H1 (cell line): ENCODE measurements at regions not wholly inside any gene's neighbourhood (a gene's known extent, or its start where the extent isn't known, plus 50 kb on each side); places are given as distances from the start of the nearest gene placed in this dataset.

ENCODE experiments used
- CTCF ChIA-PET: fragments of 300-600 bp; sonication (Branson Sonifier 250); formaldehyde crosslinking; loops from one replicate; lab custom pipeline; 2021; ENCODE audit not compliant: partially characterized antibody; lab: Charles Lee
- POLR2A ChIA-PET: fragments of 300-600 bp; sonication (Branson Sonifier 250); formaldehyde crosslinking; loops from one replicate; lab custom pipeline; 2021; ENCODE audit warnings: inconsistent platforms; ENCODE audit not compliant: partially characterized antibody; lab: Charles Lee
- DNase-seq, 2 experiments: peaks; one replicate each; pipeline versions ENCODE4 v3.0.0 to v3.0.0-alpha.2; 2010 to 2022; ENCODE audit warnings: low spot score in 2 of 2, low read depth in 1 of 2, mixed read lengths in 1 of 2
- FAIRE-seq: peaks from 2 replicates; lab custom pipeline; 2011; peaks lifted over from hg19 to GRCh38; lab: Jason Lieb, UNC
- H2AFZ ChIP-seq: 2 replicates; pipeline ENCODE4 v1.8.1; 2012; ENCODE audit warnings: low read length, inconsistent platforms
- H2AK5ac ChIP-seq: 2 replicates; pipeline ENCODE4 v1.6.1; 2013; ENCODE audit warnings: low read depth, low read length
- H2BK120ac ChIP-seq: replicated peaks from 2 replicates; pipeline ENCODE3; 2013; ENCODE audit warnings: low read depth, low read length, inconsistent platforms
- H2BK12ac ChIP-seq: 2 replicates; pipeline ENCODE4 v1.6.1; 2013; ENCODE audit warnings: low read depth, low read length
- H2BK15ac ChIP-seq: 2 replicates; pipeline ENCODE4 v1.6.1; 2013; ENCODE audit warnings: low read length
- H2BK20ac ChIP-seq: 2 replicates; pipeline ENCODE4 v1.6.1; 2013; ENCODE audit warnings: low read length
- H2BK5ac ChIP-seq: 2 replicates; pipeline ENCODE4 v1.6.1; 2013; ENCODE audit warnings: low read depth, low read length
- H3K14ac ChIP-seq: 2 replicates; pipeline ENCODE4 v1.6.1; 2013; ENCODE audit warnings: inconsistent platforms; ENCODE audit not compliant: insufficient read length
- H3K18ac ChIP-seq: 2 replicates; pipeline ENCODE4 v1.6.1; 2013; ENCODE audit warnings: low read length; ENCODE audit errors: extremely low read depth
- H3K23ac ChIP-seq: 2 replicates; pipeline ENCODE4 v1.6.1; 2013; ENCODE audit warnings: inconsistent platforms; ENCODE audit not compliant: insufficient read length
- H3K23me2 ChIP-seq: 2 replicates; pipeline ENCODE4 v1.6.1; 2013; ENCODE audit warnings: low read depth, low read length
- H3K27ac ChIP-seq: 2 replicates; pipeline ENCODE4 v1.6.1; 2011; ENCODE audit warnings: low read depth, low read length, inconsistent platforms
- H3K27me3 ChIP-seq, 4 experiments: replicated peaks in 1 of 4; 1 replicate in 1 of 4; 2 replicates in 3 of 4; pipeline versions ENCODE4 v1.6.1 to v1.8.1; 2011 to 2013; ENCODE audit warnings: low read length in 3 of 4, mild to moderate bottlenecking in 3 of 4, inconsistent platforms in 2 of 4, mixed read lengths in 2 of 4, moderate library complexity in 1 of 4; ENCODE audit not compliant: control insufficient read depth in 3 of 4, insufficient read depth in 3 of 4; ENCODE audit errors: extremely low read depth in 1 of 4
- H3K36me3 ChIP-seq, 4 experiments: 2 replicates each; pipeline versions ENCODE4 v1.6.1 to v1.8.1; 2011 to 2013; ENCODE audit warnings: mild to moderate bottlenecking in 4 of 4, low read length in 3 of 4, moderate library complexity in 2 of 4, control low read depth in 1 of 4, inconsistent platforms in 1 of 4; ENCODE audit not compliant: insufficient read depth in 4 of 4, control insufficient read depth in 2 of 4
- H3K4ac ChIP-seq: replicated peaks from 2 replicates; pipeline ENCODE3; 2013; ENCODE audit warnings: low read length, low read depth, mixed read lengths, inconsistent platforms; ENCODE audit not compliant: insufficient read length
- H3K4me1 ChIP-seq, 4 experiments: replicated peaks in 1 of 4; 1 replicate in 1 of 4; 2 replicates in 3 of 4; pipeline versions ENCODE4 v1.6.1 to v1.8.1; 2011 to 2013; ENCODE audit warnings: low read length in 3 of 4, inconsistent platforms in 2 of 4, mixed read lengths in 1 of 4; ENCODE audit not compliant: insufficient read depth in 4 of 4, control insufficient read depth in 3 of 4
- H3K4me2 ChIP-seq, 2 experiments: 2 replicates each; pipeline versions ENCODE4 v1.6.1 to v1.8.1; 2011 to 2013; ENCODE audit warnings: low read depth in 2 of 2, low read length in 2 of 2, control low read depth in 1 of 2, inconsistent platforms in 1 of 2, mild to moderate bottlenecking in 1 of 2; ENCODE audit not compliant: insufficient read depth in 1 of 2
- H3K4me3 ChIP-seq, 4 experiments: fragments of 200-600, 300-600 bp in 1 of 4; sonication (generic), shearing (Covaris generic), sonication (Bioruptor Twin) in 1 of 4; 2 replicates each; pipeline versions ENCODE4 v1.5.1 to v1.8.1; 2011 to 2016; ENCODE audit warnings: low read length in 4 of 4, low read depth in 3 of 4, control low read depth in 2 of 4, inconsistent platforms in 2 of 4, mild to moderate bottlenecking in 2 of 4, mixed read lengths in 1 of 4, moderate library complexity in 1 of 4; ENCODE audit not compliant: insufficient read depth in 2 of 4; ENCODE audit errors: extremely low read depth in 1 of 4
- H3K56ac ChIP-seq: replicated peaks from 2 replicates; pipeline ENCODE3; 2013; ENCODE audit warnings: low read depth, mild to moderate bottlenecking, mixed read lengths, low read length, inconsistent platforms; ENCODE audit not compliant: insufficient read length
- H3K79me1 ChIP-seq: 2 replicates; pipeline ENCODE4 v1.6.1; 2013; ENCODE audit warnings: low read depth, low read length, control low read depth
- H3K79me2 ChIP-seq, 2 experiments: 2 replicates each; pipeline versions ENCODE4 v1.6.1 to v1.8.1; 2012 to 2013; ENCODE audit warnings: low read length in 2 of 2, mild to moderate bottlenecking in 2 of 2, inconsistent platforms in 1 of 2; ENCODE audit not compliant: insufficient read depth in 2 of 2, control insufficient read depth in 1 of 2
- H3K9ac ChIP-seq, 4 experiments: replicated peaks in 1 of 4; 1 replicate in 1 of 4; 2 replicates in 3 of 4; pipeline versions ENCODE4 v1.6.1 to v1.8.1; 2011 to 2013; ENCODE audit warnings: low read depth in 3 of 4, low read length in 3 of 4, control low read depth in 2 of 4, mild to moderate bottlenecking in 2 of 4, moderate library complexity in 2 of 4, inconsistent platforms in 1 of 4; ENCODE audit errors: extremely low read depth in 1 of 4
- H3K9me3 ChIP-seq, 2 experiments: 2 replicates each; pipeline versions ENCODE4 v1.6.1 to v1.8.1; 2012 to 2013; ENCODE audit warnings: mild to moderate bottlenecking in 2 of 2, moderate library complexity in 2 of 2, control low read depth in 1 of 2, inconsistent platforms in 1 of 2, low read depth in 1 of 2, low read length in 1 of 2, mixed read lengths in 1 of 2; ENCODE audit not compliant: insufficient read depth in 2 of 2
- H4K20me1 ChIP-seq, 2 experiments: replicated peaks in 1 of 2; 2 replicates each; pipeline versions ENCODE3 to v1.8.1; 2011 to 2013; ENCODE audit warnings: inconsistent platforms in 2 of 2, low read length in 2 of 2, mild to moderate bottlenecking in 1 of 2; ENCODE audit not compliant: insufficient read depth in 2 of 2, control insufficient read depth in 1 of 2
- H4K5ac ChIP-seq: 2 replicates; pipeline ENCODE4 v1.6.1; 2013; ENCODE audit warnings: low read length, low read depth, mixed read lengths, inconsistent platforms; ENCODE audit not compliant: insufficient read length
- H4K8ac ChIP-seq: 2 replicates; pipeline ENCODE4 v1.8.0; 2013; ENCODE audit warnings: mild to moderate bottlenecking, moderate library complexity, low read length, inconsistent platforms; ENCODE audit not compliant: insufficient read depth; ENCODE audit errors: extremely low read depth
- H4K91ac ChIP-seq: replicated peaks from 2 replicates; pipeline ENCODE3; 2013; ENCODE audit warnings: low read length, mixed read lengths, inconsistent platforms; ENCODE audit not compliant: insufficient read length
- BRCA1 ChIP-seq: IDR thresholded peaks from 2 replicates; pipeline ENCODE4 v1.6.1; 2012; ENCODE audit warnings: low read depth, low read length, improper control_type of control experiment
- CBX8 ChIP-seq: fragments of 300-800, 300-1000 bp; sonication (generic); IDR thresholded peaks from 2 replicates; pipeline ENCODE4 v1.7.1; 2016; ENCODE audit warnings: low read depth, low read length, borderline replicate concordance
- CREB1 ChIP-seq: IDR thresholded peaks from 2 replicates; pipeline ENCODE4 v1.6.1; 2012; ENCODE audit warnings: inconsistent platforms
- JUND ChIP-seq: IDR thresholded peaks from 2 replicates; pipeline ENCODE4 v1.6.1; 2011; ENCODE audit warnings: mild to moderate bottlenecking, improper control_type of control experiment, low read length
- MAFK ChIP-seq: IDR thresholded peaks from 2 replicates; pipeline ENCODE4 v1.6.1; 2012; ENCODE audit warnings: low read depth, mild to moderate bottlenecking, improper control_type of control experiment, low read length
- POU5F1 ChIP-seq: IDR thresholded peaks from 2 replicates; pipeline ENCODE4 v1.6.1; 2011; ENCODE audit warnings: low read depth, mild to moderate bottlenecking, low read length, moderate library complexity
- RBBP5 ChIP-seq: IDR thresholded peaks from 2 replicates; pipeline ENCODE4 v1.7.1; 2012; ENCODE audit warnings: low read depth, mild to moderate bottlenecking, inconsistent platforms, low read length, moderate library complexity, borderline replicate concordance
- TCF12 ChIP-seq: IDR thresholded peaks from 2 replicates; pipeline ENCODE4 v1.6.1; 2011; ENCODE audit warnings: low read depth, mild to moderate bottlenecking, low read length
- TEAD4 ChIP-seq: IDR thresholded peaks from 2 replicates; pipeline ENCODE4 v1.6.1; 2012; ENCODE audit warnings: low read depth, low read length, inconsistent platforms, mixed read lengths
- USF2 ChIP-seq: IDR thresholded peaks from 2 replicates; pipeline ENCODE4 v1.6.1; 2011; ENCODE audit warnings: low read length, improper control_type of control experiment
- YY1 ChIP-seq: IDR thresholded peaks from 2 replicates; pipeline ENCODE4 v1.6.1; 2011; ENCODE audit warnings: low read depth, mild to moderate bottlenecking, low read length
- WGBS, 2 experiments: shearing (Covaris generic) in 1 of 2; methylation state at CpG; one replicate each; pipeline versions ENCODE4 v1.1.6 to v1.1.7; 2013 to 2015; ENCODE audit warnings: low lambda C conversion rate in 2 of 2, mixed read lengths in 2 of 2, inconsistent platforms in 1 of 2, low coverage in 1 of 2, missing lambda C conversion rate in 1 of 2; ENCODE audit not compliant: insufficient replicate concordance in 2 of 2, insufficient coverage in 1 of 2, insufficient read length in 1 of 2; ENCODE audit errors: extremely low coverage in 1 of 2, missing lambda C conversion rate in 1 of 2; 5-methylcytosine and 5-hydroxymethylcytosine counted together

GRCh38 chr1:83129107-83129506, 869.8 kb downstream of the TTLL7 start:
- Histone ChIP-seq H2BK5ac (no peak overlapping the region), H3K23me2 (no peaks in the 10 kb centered on the region)

More at GRCh38 chr1:83129107-83129506, 869.8 kb downstream of the TTLL7 start:
- FAIRE-seq (no peak), DNase-seq (no peak)
- no peaks in the 10 kb centered on the region; a peak in 1 of 7 replicates for H3K4me1 ChIP-seq
- H2AFZ ChIP-seq, result no peak overlapping the region
- no peak overlapping the region for H3K14ac ChIP-seq
- no peaks in the 10 kb centered on the region for H3K79me2 ChIP-seq
- ChIA-PET CTCF (interaction anchor here (1.1 kb wide), 1 partner anchor 9 kb away, joined by 3 read pairs; no protein-coding TSS in a partner anchor), POLR2A (no interaction called here)
- H2AK5ac ChIP-seq, result no peak overlapping the region
- H4K91ac ChIP-seq, result no peak overlapping the region
- no peak overlapping the region for H3K18ac ChIP-seq
- no peak overlapping the region for H4K8ac ChIP-seq
- no peak overlapping the region for H3K9ac ChIP-seq
- no peak overlapping the region for H2BK120ac ChIP-seq
- H2BK15ac ChIP-seq, result no peak overlapping the region
- no peaks in the 10 kb centered on the region for H3K9me3 ChIP-seq
- H3K4ac ChIP-seq, result no peak overlapping the region
- no peak overlapping the region for H3K27ac ChIP-seq
- no peak overlapping the region for H3K56ac ChIP-seq
- no peaks in the 10 kb centered on the region for H3K27me3 ChIP-seq
- H2BK12ac ChIP-seq, result no peak overlapping the region
- H3K4me2 ChIP-seq, result no peak overlapping the region
- H3K79me1 ChIP-seq, result no peaks in the 10 kb centered on the region
- TF ChIP-seq RBBP5 (no peak), POU5F1 (no peak), BRCA1 (no peak), TCF12 (no peak), TEAD4 (no peak), CREB1 (no peak), MAFK (no peak), CBX8 (no peak), USF2 (no peak), YY1 (no peak), JUND (no peak)
- H4K20me1 ChIP-seq, result no peaks in the 10 kb centered on the region
- no peak overlapping the region for H3K4me3 ChIP-seq
- H4K5ac ChIP-seq, result no peak overlapping the region
- no peak overlapping the region for H2BK20ac ChIP-seq
- H3K23ac ChIP-seq, result no peak overlapping the region
- H3K36me3 ChIP-seq, result no peaks in the 10 kb centered on the region
- WGBS, 2 experiments, result 92% methylated on average over 3 of the region's 3 CpGs; no CpG with 5 or more reads in 1 of the 2 experiments
